Middle frontal gyrus (tissue), 1 donor: ENCODE measurements at regions not wholly inside any gene's neighbourhood (a gene's known extent, or its start where the extent isn't known, plus 50 kb on each side); places are given as distances from the start of the nearest gene placed in this dataset.
A peak's percentile ranks its signal among the peaks of the same experiment; 100 is the strongest.

ENCODE experiments used
- DNase-seq: peaks from one replicate; pipeline ENCODE4 v3.0.0-alpha.2; 2015; ENCODE audit warnings: low spot score; ENCODE audit errors: extremely low spot score

- peak; percentile 78 for DNase-seq
Measured at GRCh38 chr9:3732077-3733038, 206.6 kb upstream of the RFX3 start.

- no peak for DNase-seq
Measured at GRCh38 chr9:3730511-3730922, 204.7 kb upstream of the RFX3 start.

GRCh38 chr9:3721096-3721495, 195.3 kb upstream of the RFX3 start:
- DNase-seq = no peak

GRCh38 chr9:3719286-3719685, 193.5 kb upstream of the RFX3 start:
- DNase-seq = no peak

- DNase-seq = no peak
Measured at GRCh38 chr9:3716415-3716814, 190.6 kb upstream of the RFX3 start.

GRCh38 chr9:3708751-3709150, 182.9 kb upstream of the RFX3 start:
- DNase-seq = no peak

- DNase-seq = no peak
Measured at GRCh38 chr9:3704890-3705289, 179.1 kb upstream of the RFX3 start.

GRCh38 chr9:3700772-3701171, 175.0 kb upstream of the RFX3 start:
- DNase-seq = no peak

- no peak for DNase-seq
Measured at GRCh38 chr9:3699883-3700282, 174.1 kb upstream of the RFX3 start.

GRCh38 chr9:3698531-3698930, 172.7 kb upstream of the RFX3 start:
- no peak for DNase-seq

- DNase-seq = no peak
Measured at GRCh38 chr9:3698076-3698475, 172.3 kb upstream of the RFX3 start.

GRCh38 chr9:3696368-3696767, 170.6 kb upstream of the RFX3 start:
- DNase-seq = no peak

- no peak for DNase-seq
Measured at GRCh38 chr9:3692606-3693005, 166.8 kb upstream of the RFX3 start.

- DNase-seq = no peak
Measured at GRCh38 chr9:3689555-3689954, 163.8 kb upstream of the RFX3 start.

- no peak for DNase-seq
Measured at GRCh38 chr9:3687145-3687544, 161.3 kb upstream of the RFX3 start.

GRCh38 chr9:3682186-3682585, 156.4 kb upstream of the RFX3 start:
- DNase-seq = no peak

GRCh38 chr9:3677541-3677940, 151.7 kb upstream of the RFX3 start:
- no peak for DNase-seq

GRCh38 chr9:3676766-3677165, 151.0 kb upstream of the RFX3 start:
- DNase-seq = no peak

- DNase-seq = no peak
Measured at GRCh38 chr9:3675946-3676345, 150.1 kb upstream of the RFX3 start.

- no peak for DNase-seq
Measured at GRCh38 chr9:3674561-3674960, 148.8 kb upstream of the RFX3 start.

- no peak for DNase-seq
Measured at GRCh38 chr9:3672399-3672798, 146.6 kb upstream of the RFX3 start.

GRCh38 chr9:3664044-3664443, 138.2 kb upstream of the RFX3 start:
- DNase-seq = no peak

GRCh38 chr9:3662671-3663070, 136.9 kb upstream of the RFX3 start:
- no peak for DNase-seq
